Pancreas (tissue), 10 donors: ENCODE measurements at regions not wholly inside any gene's neighbourhood (a gene's known extent, or its start where the extent isn't known, plus 50 kb on each side); places are given as distances from the start of the nearest gene placed in this dataset.

Source experiments
- ATAC-seq, 4 donors: fragments of 200-7000 bp; cut with Tn5 transposase; one replicate each; pipeline versions ENCODE4 v1.8.0 to v1.9.1; 2020; ENCODE audit warnings: mild to moderate bottlenecking in 4 of 4, moderate library complexity in 4 of 4
- DNase-seq, 6 donors: peaks; one replicate each; pipeline ENCODE4 v3.0.0-alpha.2; 2020
- FAIRE-seq: peaks from 2 replicates; lab custom pipeline; 2012; peaks lifted over from hg19 to GRCh38; lab: Jason Lieb, UNC
- H3K27ac ChIP-seq, 4 donors: fragments of 200-600 bp; sonication (generic); 1 replicate in 3 of 4; 2 replicates in 1 of 4; pipeline versions ENCODE4 v1.5.0 to v1.8.0; 2020
- H3K27me3 ChIP-seq, 4 donors: fragments of 200-600 bp; one replicate each; pipeline ENCODE4 v1.8.0; 2021
- H3K36me3 ChIP-seq, 3 donors: fragments of 200-600 bp; sonication (generic) in 1 of 3; one replicate each; pipeline versions ENCODE4 v1.5.0 to v1.8.0; 2020 to 2021
- H3K4me1 ChIP-seq, 3 donors: fragments of 200-600 bp; one replicate each; pipeline ENCODE4 v1.8.0; 2021
- H3K4me3 ChIP-seq, 4 donors: fragments of 200-600 bp; sonication (generic) in 2 of 4; one replicate each; pipeline versions ENCODE4 v1.5.0 to v1.8.0; 2020 to 2021
- H3K9me3 ChIP-seq, 4 donors: fragments of 200-600 bp; one replicate each; pipeline ENCODE4 v1.8.0; 2021
- WGBS, 2 donors: extraction: QIAGEN DNeasy Blood & Tissue Kit; methylation state at CpG; one replicate each; pipeline ENCODE4 v1.1.7; 2013; 5-methylcytosine and 5-hydroxymethylcytosine counted together
- intact Hi-C, 3 donors: fragments of 100-400 bp; cut with DNase I; formaldehyde crosslinking; loops; one replicate each; pipeline versions ENCODE4 v1.11.1 to v1.14.2; 2022
- TF ChIP-seq, protein P1 (sequence below), 4 donors: fragments of 200-600 bp; sonication (generic) in 3 of 4; IDR thresholded peaks; one replicate each; pipeline versions ENCODE4 v1.5.0 to v1.8.0; 2021; ENCODE audit warnings: antibody characterized with exemption in 4 of 4
- donor health status: healthy with polysubstance abuse.
- donor health status: DM: no; HTN: no; CAD: no; lungs with moderate emphysema.
- donor health status: DM: no; HTN: no; CAD: no.
- donor health status: control.
- donor health status: control.
- donor health status: Bipolar disorder and iron deficiency.
- donor health status: DM: yes; HTN: yes; CAD: no.
- donor health status: DM: no; HTN: no; CAD: no.
- donor health status: DM: no; HTN: no; CAD: no.
- donor health status: DM: yes; HTN: yes; CAD: no.

- TF ChIP-seq, protein P1, sequence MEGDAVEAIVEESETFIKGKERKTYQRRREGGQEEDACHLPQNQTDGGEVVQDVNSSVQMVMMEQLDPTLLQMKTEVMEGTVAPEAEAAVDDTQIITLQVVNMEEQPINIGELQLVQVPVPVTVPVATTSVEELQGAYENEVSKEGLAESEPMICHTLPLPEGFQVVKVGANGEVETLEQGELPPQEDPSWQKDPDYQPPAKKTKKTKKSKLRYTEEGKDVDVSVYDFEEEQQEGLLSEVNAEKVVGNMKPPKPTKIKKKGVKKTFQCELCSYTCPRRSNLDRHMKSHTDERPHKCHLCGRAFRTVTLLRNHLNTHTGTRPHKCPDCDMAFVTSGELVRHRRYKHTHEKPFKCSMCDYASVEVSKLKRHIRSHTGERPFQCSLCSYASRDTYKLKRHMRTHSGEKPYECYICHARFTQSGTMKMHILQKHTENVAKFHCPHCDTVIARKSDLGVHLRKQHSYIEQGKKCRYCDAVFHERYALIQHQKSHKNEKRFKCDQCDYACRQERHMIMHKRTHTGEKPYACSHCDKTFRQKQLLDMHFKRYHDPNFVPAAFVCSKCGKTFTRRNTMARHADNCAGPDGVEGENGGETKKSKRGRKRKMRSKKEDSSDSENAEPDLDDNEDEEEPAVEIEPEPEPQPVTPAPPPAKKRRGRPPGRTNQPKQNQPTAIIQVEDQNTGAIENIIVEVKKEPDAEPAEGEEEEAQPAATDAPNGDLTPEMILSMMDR (IDR thresholded peaks at IDR 0.05): no peak
- intact Hi-C loops: no loop called here
- Histone ChIP-seq H3K4me3 (no peak overlapping the region), H3K9me3 (no peaks in the 10 kb centered on the region), H3K36me3 (no peaks in the 10 kb centered on the region), H3K4me1 (no peaks in the 10 kb centered on the region), H3K27ac (no peak overlapping the region), H3K27me3 (no peaks in the 10 kb centered on the region)
- 87 to 91% methylated on average over 5 of the region's 5 CpGs for WGBS, 2 donors
- DNase-seq (no peak), FAIRE-seq (no peak), ATAC-seq (no peak)
These were observed 86.9 kb upstream of the FAM136A start for GRCh38 chr2:70388813-70389212.

- no peak for FAIRE-seq
- ATAC-seq: no peak
- no peak for DNase-seq
- Histone ChIP-seq H3K4me1 (no peaks in the 10 kb centered on the region), H3K4me3 (no peak overlapping the region), H3K27ac (no peak overlapping the region), H3K36me3 (no peaks in the 10 kb centered on the region), H3K27me3 (no peaks in the 10 kb centered on the region), H3K9me3 (no peaks in the 10 kb centered on the region)
- 92 to 100% methylated on average over 1 of the region's 1 CpG for WGBS, 2 donors
- TF ChIP-seq, protein P1 (IDR thresholded peaks at IDR 0.05): no peak
- intact Hi-C loops: no loop called here
These were observed 86.3 kb upstream of the FAM136A start for GRCh38 chr2:70388128-70388527.

GRCh38 chr2:70385966-70386595, 84.2 kb upstream of the FAM136A start:
- no peak for ATAC-seq
- Histone ChIP-seq H3K36me3 (no peaks in the 10 kb centered on the region), H3K4me1 (no peaks in the 10 kb centered on the region), H3K4me3 (no peak overlapping the region), H3K27me3 (no peaks in the 10 kb centered on the region), H3K9me3 (no peaks in the 10 kb centered on the region), H3K27ac (no peak overlapping the region)
- DNase-seq: no peak
- no peak for FAIRE-seq
- WGBS, 2 donors: 71 to 79% methylated on average over 11 of the region's 11 CpGs
- TF ChIP-seq, protein P1 (IDR thresholded peaks at IDR 0.05): no peak
- intact Hi-C loops: no loop called here

DNA sequence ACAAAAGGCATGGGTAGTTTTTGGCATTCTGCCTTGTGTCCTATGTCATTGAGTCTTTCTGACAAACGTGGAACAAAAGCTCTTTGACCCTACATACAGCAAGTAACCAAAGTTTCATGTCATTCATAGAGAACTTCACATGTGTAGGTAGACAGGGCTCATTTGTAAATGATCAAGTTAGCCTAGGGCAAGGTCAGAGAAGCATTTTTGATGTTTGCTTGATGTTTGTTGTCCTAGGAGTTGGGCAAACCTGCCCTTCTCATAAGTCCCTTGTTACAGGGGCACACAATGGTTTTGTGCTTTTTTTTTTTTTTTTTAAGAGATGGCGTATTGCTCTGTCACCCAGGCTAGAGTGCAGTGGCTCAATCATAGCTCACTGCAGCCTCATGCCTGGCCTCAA, 83.3 kb upstream of the FAM136A start:
- Histone ChIP-seq H3K27ac (no peak overlapping the region), H3K4me1 (no peaks in the 10 kb centered on the region), H3K27me3 (no peaks in the 10 kb centered on the region), H3K9me3 (no peaks in the 10 kb centered on the region), H3K36me3 (no peaks in the 10 kb centered on the region), H3K4me3 (no peak overlapping the region)
- ATAC-seq: no peak
- TF ChIP-seq, protein P1 (IDR thresholded peaks at IDR 0.05): no peak
- WGBS, 2 donors: 54% methylated on average over 2 of the region's 2 CpGs
- no peak for FAIRE-seq
- intact Hi-C loops: no loop called here
- DNase-seq: no peak

DNA sequence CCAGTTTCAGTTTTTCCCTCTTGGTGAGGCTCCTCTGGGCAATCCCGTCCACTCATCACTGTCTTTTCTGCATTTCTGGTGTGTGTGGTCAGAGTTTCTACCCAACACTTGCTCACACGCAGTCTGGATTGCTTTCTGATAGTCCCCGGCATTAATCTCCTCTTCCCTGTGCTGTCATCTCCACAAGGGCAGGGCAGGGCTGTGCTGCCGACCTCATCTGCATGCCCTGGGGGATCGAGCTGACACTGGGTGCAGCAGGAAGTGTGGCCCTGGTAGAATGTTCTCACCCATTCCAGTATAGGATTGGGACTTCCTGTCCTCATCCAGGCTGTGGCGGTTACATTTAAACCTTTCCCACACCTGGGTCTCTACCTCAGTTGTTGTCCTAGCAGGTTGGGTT, 80.0 kb upstream of the FAM136A start:
- TF ChIP-seq, protein P1 (IDR thresholded peaks at IDR 0.05): no peak
- intact Hi-C loops: no loop called here
- Histone ChIP-seq H3K9me3 (no peaks in the 10 kb centered on the region), H3K4me1 (no peaks in the 10 kb centered on the region), H3K27ac (peak overlapping the region in 1 of 4 donors; percentile 21), H3K4me3 (no peak overlapping the region), H3K27me3 (no peaks in the 10 kb centered on the region), H3K36me3 (no peaks in the 10 kb centered on the region)
- FAIRE-seq (no peak), DNase-seq (no peak), ATAC-seq (peak in 3 of 4 donors; percentile 58 to 65 (median 62))
- WGBS, 2 donors: 39 to 41% methylated on average over 6 of the region's 6 CpGs
